HuH-7.5 (cell line): ENCODE measurements at regions not wholly inside any gene's neighbourhood (a gene's known extent, or its start where the extent isn't known, plus 50 kb on each side); places are given as distances from the start of the nearest gene placed in this dataset.
A peak's percentile ranks its signal among the peaks of the same experiment; 100 is the strongest.
"Not testable (repeated sequence)": the region's sequence is repeated elsewhere in the genome, so short reads cannot be mapped to it uniquely, and the experiment has no call there.

Experiments used
- DNase-seq: peaks from one replicate; pipeline ENCODE4 v3.0.0; 2011; ENCODE audit warnings: low spot score

DNA sequence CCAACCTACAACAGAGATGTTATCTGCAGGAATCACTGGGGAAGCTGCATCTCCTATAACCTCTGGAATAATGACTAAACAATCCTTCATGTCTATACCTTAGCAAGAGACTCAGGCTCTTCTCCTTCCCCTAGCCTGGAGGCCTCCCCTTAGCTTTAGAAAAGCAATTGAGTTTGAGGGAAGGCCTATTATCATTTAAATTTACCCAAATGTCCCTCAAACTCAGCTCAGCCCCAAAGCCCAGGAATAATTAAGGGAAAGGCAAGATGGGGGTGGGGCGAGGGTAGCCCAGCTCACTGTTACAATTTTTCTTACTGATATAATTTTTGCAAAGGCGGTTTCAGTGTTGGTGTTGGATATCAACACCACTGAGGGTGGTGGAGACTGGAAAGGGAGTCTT, 151.4 kb upstream of the EEA1 start:
- no peak for DNase-seq

GRCh38 chr12:93080994-93081809, 152.1 kb upstream of the EEA1 start:
- DNase-seq: no peak

- DNase-seq: no peak
These were observed 152.7 kb upstream of the EEA1 start for GRCh38 chr12:93081810-93082165.

GRCh38 chr12:93085383-93086287, 156.5 kb upstream of the EEA1 start:
- DNase-seq: peak; percentile 13

GRCh38 chr12:93086288-93086727, 157.2 kb upstream of the EEA1 start:
- DNase-seq: no peak

- DNase-seq: no peak
These were observed 158.9 kb upstream of the EEA1 start for GRCh38 chr12:93087840-93088610.

GRCh38 chr12:93089805-93090569, 160.9 kb upstream of the EEA1 start:
- DNase-seq: no peak

DNA sequence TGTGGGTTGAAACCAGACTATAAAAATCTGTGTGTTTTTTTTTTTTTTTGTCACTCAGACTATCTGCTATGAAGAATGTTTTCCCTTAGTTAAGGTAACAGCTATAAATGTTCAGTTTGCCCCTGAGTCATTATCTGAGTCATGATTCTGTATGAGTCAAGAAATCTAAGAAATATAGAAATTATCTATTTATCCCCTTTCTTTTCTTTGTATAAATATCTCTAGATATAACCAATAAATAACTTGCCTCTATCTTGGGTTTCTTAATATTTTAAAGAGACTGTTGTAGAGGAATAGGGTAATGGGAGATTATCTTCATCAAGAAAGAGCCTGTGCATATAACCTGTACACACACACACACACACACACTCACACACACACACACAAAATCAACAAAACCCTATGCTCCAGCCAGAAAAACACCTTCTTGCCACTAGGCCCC, 161.7 kb upstream of the EEA1 start:
- DNase-seq: no peak

DNA sequence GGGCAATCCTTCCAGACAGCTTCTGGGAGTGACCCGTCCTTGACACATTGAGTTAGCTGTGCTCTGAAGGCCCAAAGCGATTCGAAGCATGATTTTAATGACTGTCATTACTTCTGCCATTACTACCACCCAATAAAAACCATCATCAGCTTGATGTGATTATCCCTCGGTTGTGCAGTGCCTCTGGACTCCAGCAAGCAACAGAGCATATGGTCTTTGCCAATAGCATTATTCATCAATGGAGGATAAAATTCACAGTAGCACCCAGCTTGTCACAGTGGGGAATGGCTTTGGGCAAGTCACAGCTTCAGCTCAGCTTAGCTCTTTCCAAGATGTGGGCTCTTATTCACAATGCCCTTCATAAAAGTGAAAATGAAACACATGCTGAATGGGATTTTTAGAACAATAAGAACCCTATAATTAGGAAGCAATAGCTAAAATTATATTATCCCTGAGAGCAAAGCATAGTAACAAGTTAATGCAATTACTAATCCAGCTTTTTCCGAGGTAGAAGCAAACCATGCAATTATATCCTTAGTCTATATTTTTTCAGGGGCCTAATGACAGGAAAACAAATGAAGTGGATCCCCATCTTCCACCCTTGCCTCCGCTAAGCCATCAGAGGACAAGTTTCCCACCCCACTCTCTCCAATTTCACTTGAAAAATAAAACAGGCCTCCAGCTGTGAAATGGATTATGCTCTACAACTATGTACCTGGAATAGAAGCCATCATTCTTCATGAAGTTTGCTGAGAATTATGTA, 163.0 kb upstream of the EEA1 start:
- DNase-seq: no peak

- DNase-seq: no peak
These were observed 163.5 kb upstream of the EEA1 start for GRCh38 chr12:93092649-93092945.

DNA sequence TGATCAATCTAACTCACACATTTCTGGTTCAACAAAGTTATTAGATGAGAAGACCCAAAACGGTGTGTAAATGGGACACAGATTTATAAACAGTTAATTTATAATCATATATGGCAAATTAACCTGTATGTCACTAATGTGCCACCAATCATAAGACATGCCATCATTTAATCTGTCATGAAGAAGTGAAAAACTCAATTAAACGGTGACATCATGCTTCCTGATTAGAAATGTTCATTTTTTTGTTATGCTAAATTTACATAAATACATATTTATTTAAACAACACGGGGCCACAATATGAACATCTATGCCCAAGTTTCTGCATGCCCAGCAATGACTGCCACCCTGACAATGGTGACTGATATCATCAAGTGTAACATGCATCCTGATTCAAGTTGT, 164.1 kb upstream of the EEA1 start:
- no peak for DNase-seq

DNA sequence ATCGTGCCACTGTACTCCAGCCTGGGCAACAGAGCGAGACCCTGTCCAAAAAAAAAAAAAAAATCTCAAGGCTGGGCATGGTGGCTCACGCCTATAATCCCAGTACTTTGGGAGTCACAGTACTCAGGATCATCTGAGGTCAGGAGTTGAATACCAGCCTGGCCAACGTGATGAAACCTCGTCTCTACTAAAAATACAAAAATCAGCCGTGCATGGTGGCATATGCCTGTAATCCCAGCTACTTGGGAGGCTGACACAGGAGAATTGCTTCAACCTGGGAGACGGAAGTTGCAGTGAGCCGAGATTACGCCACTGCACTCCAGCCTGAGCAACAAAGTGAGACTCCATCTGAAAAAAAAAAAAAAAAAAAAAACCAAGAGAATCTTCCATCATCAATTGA, 165.1 kb upstream of the EEA1 start:
- not testable (repeated sequence) for DNase-seq

GRCh38 chr12:93094988-93095737, 166.1 kb upstream of the EEA1 start:
- no peak for DNase-seq

DNA sequence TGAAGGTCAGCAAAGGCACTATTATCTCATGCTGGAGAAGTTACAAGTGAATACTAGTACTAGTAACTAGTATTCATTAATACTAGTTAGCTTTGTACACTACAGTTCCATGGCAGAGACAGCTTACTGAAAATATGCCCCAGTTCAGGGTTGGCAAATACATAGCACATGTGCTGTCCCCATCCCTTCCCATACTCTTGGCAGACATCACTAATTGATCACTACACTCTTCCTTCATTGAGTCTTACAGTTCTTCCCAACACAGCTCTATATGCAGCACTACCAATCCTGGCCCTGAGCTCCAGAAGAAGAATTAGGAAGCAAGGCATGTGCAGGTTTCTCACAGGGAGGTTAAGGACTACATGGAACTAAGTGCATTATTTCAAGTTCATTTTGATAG, 168.3 kb upstream of the EEA1 start:
- no peak for DNase-seq

GRCh38 chr12:93098077-93098476, 169.0 kb upstream of the EEA1 start:
- DNase-seq: no peak

DNA sequence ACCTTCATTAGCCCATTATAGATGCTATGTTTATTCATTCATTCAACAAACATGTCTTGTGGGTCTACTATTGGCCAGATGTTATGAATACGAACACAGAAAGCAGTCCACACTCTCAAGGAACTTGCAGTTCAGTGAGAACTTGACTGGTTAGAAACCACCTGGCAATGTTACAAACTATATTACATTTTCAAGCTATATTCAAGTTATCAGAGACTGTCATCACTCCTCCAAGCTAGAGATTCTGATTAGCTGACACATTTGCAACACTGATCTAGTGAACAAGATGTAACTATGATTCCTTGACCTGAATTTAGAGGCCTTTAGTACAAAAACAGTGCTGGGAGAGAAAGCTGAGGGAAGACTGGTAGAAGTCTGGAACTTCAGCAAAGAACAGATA, 170.7 kb upstream of the EEA1 start:
- no peak for DNase-seq

- no peak for DNase-seq
These were observed 171.5 kb upstream of the EEA1 start for GRCh38 chr12:93100610-93101009.

- DNase-seq: no peak
These were observed 172.3 kb upstream of the EEA1 start for GRCh38 chr12:93101367-93101766.

DNA sequence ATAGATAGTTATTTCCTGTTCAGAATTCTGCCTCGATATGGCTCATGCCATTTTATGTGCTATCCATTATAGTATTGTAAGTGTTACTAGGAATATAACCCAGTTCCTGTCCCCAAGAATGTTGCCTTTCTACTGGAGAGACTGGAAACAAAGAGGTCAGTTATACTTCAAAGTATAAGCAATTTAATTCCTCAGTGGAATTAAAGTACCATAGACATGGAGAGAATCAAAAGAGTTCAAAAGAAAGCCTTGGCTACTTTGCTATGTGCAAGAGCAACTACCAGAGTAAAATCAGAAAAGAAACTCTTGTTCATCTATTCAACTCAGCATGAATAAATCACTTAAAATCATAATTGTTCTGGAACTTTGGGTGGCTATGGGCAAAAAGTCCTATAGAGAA, 173.2 kb upstream of the EEA1 start:
- no peak for DNase-seq

- no peak for DNase-seq
These were observed 173.6 kb upstream of the EEA1 start for GRCh38 chr12:93102744-93103143.
